HL-60 (cell line): ENCODE measurements at regions not wholly inside any gene's neighbourhood (a gene's known extent, or its start where the extent isn't known, plus 50 kb on each side); places are given as distances from the start of the nearest gene placed in this dataset.

Source experiments
- DNase-seq, 2 experiments: peaks; one replicate each; pipeline ENCODE4 v3.0.0-alpha.2; 2010 to 2020; ENCODE audit warnings: low read depth in 1 of 2, low spot score in 1 of 2
- H3K27ac ChIP-seq: fragments of 250-450 bp; sonication (Bioruptor Pico); replicated peaks from 2 replicates; pipeline ENCODE4 v1.5.1; 2020; ENCODE audit warnings: mild to moderate bottlenecking, moderate library complexity
- H3K27me3 ChIP-seq: fragments of 250-450 bp; sonication (Bioruptor Pico); 2 replicates; pipeline ENCODE4 v1.5.1; 2021; ENCODE audit warnings: mild to moderate bottlenecking, moderate library complexity; ENCODE audit not compliant: insufficient read depth, poor library complexity, severe bottlenecking
- H3K4me3 ChIP-seq: replicated peaks from 2 replicates; pipeline ENCODE4 v1.5.1; 2011; ENCODE audit warnings: mild to moderate bottlenecking, control low read depth, low read length; ENCODE audit not compliant: insufficient read depth
- CTCF ChIP-seq: IDR thresholded peaks from one replicate; pipeline ENCODE4 v1.5.1; 2011; ENCODE audit warnings: low read length, control low read depth, inconsistent platforms; ENCODE audit not compliant: insufficient read depth
- GABPA ChIP-seq: IDR thresholded peaks from 2 replicates; pipeline ENCODE4 v1.6.1; 2012; ENCODE audit warnings: low read depth
- POLR2AphosphoS5 ChIP-seq: IDR thresholded peaks from 2 replicates; pipeline ENCODE4 v1.6.1; 2012; ENCODE audit warnings: low read depth
- REST ChIP-seq: IDR thresholded peaks from 2 replicates; pipeline ENCODE4 v1.6.1; 2012; ENCODE audit warnings: low read depth; ENCODE audit not compliant: insufficient replicate concordance
- SPI1 ChIP-seq: IDR thresholded peaks from 2 replicates; pipeline ENCODE4 v1.6.1; 2012; ENCODE audit warnings: low read depth, mild to moderate bottlenecking, borderline replicate concordance

- Histone ChIP-seq H3K27me3 (no peaks in the 10 kb centered on the region), H3K4me3 (no peak overlapping the region), H3K27ac (no peak overlapping the region)
- TF ChIP-seq SPI1 = no peak
- TF ChIP-seq CTCF = no peak
- TF ChIP-seq GABPA = no peak
- TF ChIP-seq POLR2AphosphoS5 = no peak
- no peak for TF ChIP-seq REST
- DNase-seq = no peak
Observed at GRCh38 chr18:38651736-38652135, 1086.1 kb upstream of the CELF4 start.

GRCh38 chr18:38648179-38648578 is 1082.6 kb upstream of the CELF4 start:
- Histone ChIP-seq H3K4me3 (no peak overlapping the region), H3K27ac (no peak overlapping the region), H3K27me3 (no peaks in the 10 kb centered on the region)
- no peak for DNase-seq
- TF ChIP-seq REST (no peak), POLR2AphosphoS5 (no peak), SPI1 (no peak)

GRCh38 chr18:38646296-38646695 is 1080.7 kb upstream of the CELF4 start:
- Histone ChIP-seq H3K27me3 (no peaks in the 10 kb centered on the region), H3K4me3 (no peak overlapping the region), H3K27ac (no peak overlapping the region)
- no peak for DNase-seq
- no peak for TF ChIP-seq SPI1

- Histone ChIP-seq H3K27me3 (no peaks in the 10 kb centered on the region), H3K27ac (no peak overlapping the region), H3K4me3 (no peak overlapping the region)
- no peak for DNase-seq
- TF ChIP-seq SPI1 = no peak
- TF ChIP-seq POLR2AphosphoS5 = no peak
- TF ChIP-seq GABPA = no peak
- no peak for TF ChIP-seq REST
- TF ChIP-seq CTCF = no peak
Observed at GRCh38 chr18:38644875-38645641, 1079.5 kb upstream of the CELF4 start.
